Activated B cell treated with CpG ODN at 0.5 μM for 24 hours (primary cell): ENCODE measurements at regions not wholly inside any gene's neighbourhood (a gene's known extent, or its start where the extent isn't known, plus 50 kb on each side); places are given as distances from the start of the nearest gene placed in this dataset.

Experiments used
- ATAC-seq: fragments of 200-7000 bp; cut with Tn5 transposase; one replicate; pipeline ENCODE4 v1.10.0; 2021; ENCODE audit warnings: low read depth, mild to moderate bottlenecking, moderate library complexity
- CTCF ChIA-PET: fragments of 350-600 bp; sonication (Branson Sonifier 250); formaldehyde crosslinking; loops from one replicate; lab custom pipeline; 2021; ENCODE audit warnings: antibody characterized with exemption; lab: Charles Lee
- POLR2A ChIA-PET: fragments of 350-600 bp; sonication (Branson Sonifier 250); formaldehyde crosslinking; loops from one replicate; lab custom pipeline; 2021; ENCODE audit warnings: antibody characterized with exemption; lab: Charles Lee
- DNase-seq: peaks from one replicate; pipeline ENCODE4 v3.0.0; 2022
- H3K27ac Mint-ChIP-seq: one replicate; pipeline ENCODE4 v1.8.0; 2020; ENCODE audit warnings: mixed read lengths
- H3K27me3 Mint-ChIP-seq: one replicate; pipeline ENCODE4 v1.8.0; 2021; ENCODE audit warnings: mixed read lengths
- H3K36me3 Mint-ChIP-seq: one replicate; pipeline ENCODE4 v1.8.0; 2021; ENCODE audit warnings: low read depth, mixed read lengths
- H3K4me1 Mint-ChIP-seq: one replicate; pipeline ENCODE4 v1.8.0; 2021; ENCODE audit warnings: mixed read lengths
- H3K4me3 Mint-ChIP-seq: one replicate; pipeline ENCODE4 v1.8.0; 2020; ENCODE audit warnings: mild to moderate bottlenecking, mixed read lengths
- H3K9me3 Mint-ChIP-seq: one replicate; pipeline ENCODE4 v1.8.0; 2020; ENCODE audit warnings: mixed read lengths
- CTCF ChIP-seq: fragments of 200-600 bp; IDR thresholded peaks from one replicate; pipeline ENCODE4 v1.8.0; 2022; ENCODE audit warnings: antibody characterized with exemption, mild to moderate bottlenecking
- intact Hi-C: fragments of 100-400 bp; cut with micrococcal nuclease; formaldehyde crosslinking; loops from one replicate; pipeline ENCODE4 v1.15.1; 2024

- Mint-ChIP-seq H3K36me3 (no peaks in the 10 kb centered on the region), H3K9me3 (no peaks in the 10 kb centered on the region), H3K27ac (no peak overlapping the region), H3K27me3 (peaks cover 4% of the 10 kb centered on the region), H3K4me3 (no peak overlapping the region), H3K4me1 (no peaks in the 10 kb centered on the region)
- POLR2A ChIA-PET, result no interaction called here
- CTCF ChIA-PET, result no interaction called here
- intact Hi-C loops, result no loop called here
- TF ChIP-seq CTCF, result no peak
- ATAC-seq, result no peak
- DNase-seq, result no peak
Measured at GRCh38 chr20:48149902-48150301, 364.6 kb upstream of the SULF2 start.

GRCh38 chr20:48148916-48149672, 363.8 kb upstream of the SULF2 start:
- H3K4me1 Mint-ChIP-seq, result no peaks in the 10 kb centered on the region
- DNase-seq, result no peak
- TF ChIP-seq CTCF, result no peak
- intact Hi-C loops, result no loop called here
- no peaks in the 10 kb centered on the region for H3K36me3 Mint-ChIP-seq
- POLR2A ChIA-PET, result no interaction called here
- no peak for ATAC-seq
- no peaks in the 10 kb centered on the region for H3K27me3 Mint-ChIP-seq
- H3K27ac Mint-ChIP-seq, result no peak overlapping the region
- CTCF ChIA-PET, result no interaction called here
- H3K9me3 Mint-ChIP-seq, result no peaks in the 10 kb centered on the region
- no peak overlapping the region for H3K4me3 Mint-ChIP-seq

GRCh38 chr20:48148020-48148419, 362.7 kb upstream of the SULF2 start:
- ChIA-PET CTCF (no interaction called here), POLR2A (no interaction called here)
- Mint-ChIP-seq H3K4me1 (no peaks in the 10 kb centered on the region), H3K9me3 (no peaks in the 10 kb centered on the region), H3K36me3 (no peaks in the 10 kb centered on the region), H3K4me3 (no peak overlapping the region), H3K27me3 (no peaks in the 10 kb centered on the region), H3K27ac (no peak overlapping the region)
- no peak for ATAC-seq
- no peak for DNase-seq
- intact Hi-C loops, result no loop called here
- no peak for TF ChIP-seq CTCF

- no peaks in the 10 kb centered on the region for H3K27me3 Mint-ChIP-seq
- H3K27ac Mint-ChIP-seq, result no peak overlapping the region
- ChIA-PET POLR2A (no interaction called here), CTCF (no interaction called here)
- intact Hi-C loops, result no loop called here
- no peaks in the 10 kb centered on the region for H3K4me1 Mint-ChIP-seq
- no peak for ATAC-seq
- no peaks in the 10 kb centered on the region for H3K9me3 Mint-ChIP-seq
- no peak for TF ChIP-seq CTCF
- H3K36me3 Mint-ChIP-seq, result no peaks in the 10 kb centered on the region
- no peak for DNase-seq
- H3K4me3 Mint-ChIP-seq, result no peak overlapping the region
Measured at GRCh38 chr20:48147311-48147710, 362.0 kb upstream of the SULF2 start.

- H3K4me1 Mint-ChIP-seq, result no peaks in the 10 kb centered on the region
- H3K36me3 Mint-ChIP-seq, result no peaks in the 10 kb centered on the region
- no peak overlapping the region for H3K4me3 Mint-ChIP-seq
- no peaks in the 10 kb centered on the region for H3K9me3 Mint-ChIP-seq
- ChIA-PET POLR2A (no interaction called here), CTCF (no interaction called here)
- no peak for TF ChIP-seq CTCF
- no peak for DNase-seq
- H3K27ac Mint-ChIP-seq, result no peak overlapping the region
- intact Hi-C loops, result no loop called here
- ATAC-seq, result no peak
- H3K27me3 Mint-ChIP-seq, result no peaks in the 10 kb centered on the region
Measured at GRCh38 chr20:48146877-48147276, 361.6 kb upstream of the SULF2 start.
